Neural progenitor cell (in vitro differentiated cells): ENCODE measurements at regions not wholly inside any gene's neighbourhood (a gene's known extent, or its start where the extent isn't known, plus 50 kb on each side); places are given as distances from the start of the nearest gene placed in this dataset.

Source experiments
- DNase-seq: peaks from one replicate; pipeline ENCODE4 v3.0.0-alpha.2; 2016; ENCODE audit warnings: low spot score
- H2AFZ ChIP-seq: fragments of 200-600 bp; sonication (generic); replicated peaks from 2 replicates; pipeline ENCODE4 v1.6.1; 2016; ENCODE audit warnings: antibody characterized with exemption
- H3F3A ChIP-seq: fragments of 200-600 bp; sonication (generic); 2 replicates; pipeline ENCODE4 v1.6.1; 2016; ENCODE audit warnings: antibody characterized with exemption, low read depth
- H3K27ac ChIP-seq: fragments of 200-600 bp; sonication (generic); 2 replicates; pipeline ENCODE4 v1.5.1; 2016; ENCODE audit warnings: mild to moderate bottlenecking
- H3K27me3 ChIP-seq: fragments of 200-600 bp; sonication (generic); 2 replicates; pipeline ENCODE4 v1.6.1; 2016; ENCODE audit warnings: mild to moderate bottlenecking, moderate library complexity
- H3K36me3 ChIP-seq: fragments of 200-600 bp; sonication (generic); 2 replicates; pipeline ENCODE4 v1.5.1; 2016
- H3K4me1 ChIP-seq: fragments of 200-600 bp; sonication (generic); 2 replicates; pipeline ENCODE4 v1.6.1; 2016; ENCODE audit warnings: mixed run types
- H3K4me2 ChIP-seq: fragments of 200-600 bp; sonication (generic); 2 replicates; pipeline ENCODE4 v1.6.1; 2016
- H3K4me3 ChIP-seq: fragments of 200-600 bp; sonication (generic); 2 replicates; pipeline ENCODE4 v1.5.1; 2016
- H3K79me2 ChIP-seq: fragments of 200-600 bp; sonication (generic); 2 replicates; pipeline ENCODE4 v1.6.1; 2016; ENCODE audit warnings: low read depth
- H3K9ac ChIP-seq: fragments of 200-600 bp; sonication (generic); 2 replicates; pipeline ENCODE4 v1.6.1; 2016
- H3K9me3 ChIP-seq: fragments of 200-600 bp; sonication (generic); 2 replicates; pipeline ENCODE4 v1.5.1; 2016; ENCODE audit warnings: low read depth
- H4K20me1 ChIP-seq: fragments of 200-600 bp; sonication (generic); 2 replicates; pipeline ENCODE4 v1.6.1; 2016; ENCODE audit warnings: low read depth
- H3K27ac Mint-ChIP-seq: 3 replicates; pipeline ENCODE4 v1.8.0; 2021; ENCODE audit warnings: mixed read lengths
- H3K27me3 Mint-ChIP-seq: 2 replicates; pipeline ENCODE4 v1.8.0; 2022; ENCODE audit warnings: low read depth, mild to moderate bottlenecking, inconsistent platforms, moderate library complexity, mixed read lengths; ENCODE audit not compliant: insufficient read depth
- H3K36me3 Mint-ChIP-seq: 3 replicates; pipeline ENCODE4 v1.8.0; 2021; ENCODE audit warnings: mixed read lengths
- H3K4me1 Mint-ChIP-seq: 3 replicates; pipeline ENCODE4 v1.8.0; 2021; ENCODE audit warnings: mixed read lengths
- H3K4me3 Mint-ChIP-seq: 3 replicates; pipeline ENCODE4 v1.8.0; 2021; ENCODE audit warnings: mild to moderate bottlenecking, moderate library complexity, mixed read lengths
- H3K9me3 Mint-ChIP-seq: 3 replicates; pipeline ENCODE4 v1.8.0; 2020; ENCODE audit warnings: mixed read lengths
- EZH2 ChIP-seq: fragments of 200-600 bp; sonication (generic); IDR thresholded peaks from 2 replicates; pipeline ENCODE4 v1.6.1; 2017; ENCODE audit warnings: antibody characterized with exemption, mild to moderate bottlenecking, moderate library complexity
- EZH2phosphoT487 ChIP-seq: fragments of 200-600 bp; sonication (generic); IDR thresholded peaks from 2 replicates; pipeline ENCODE4 v1.6.1; 2017; ENCODE audit warnings: antibody characterized with exemption
- TF ChIP-seq, protein P1 (sequence below): fragments of 200-600 bp; sonication (generic); IDR thresholded peaks from 2 replicates; pipeline ENCODE4 v1.5.1; 2017; ENCODE audit warnings: antibody characterized with exemption, mild to moderate bottlenecking

DNA sequence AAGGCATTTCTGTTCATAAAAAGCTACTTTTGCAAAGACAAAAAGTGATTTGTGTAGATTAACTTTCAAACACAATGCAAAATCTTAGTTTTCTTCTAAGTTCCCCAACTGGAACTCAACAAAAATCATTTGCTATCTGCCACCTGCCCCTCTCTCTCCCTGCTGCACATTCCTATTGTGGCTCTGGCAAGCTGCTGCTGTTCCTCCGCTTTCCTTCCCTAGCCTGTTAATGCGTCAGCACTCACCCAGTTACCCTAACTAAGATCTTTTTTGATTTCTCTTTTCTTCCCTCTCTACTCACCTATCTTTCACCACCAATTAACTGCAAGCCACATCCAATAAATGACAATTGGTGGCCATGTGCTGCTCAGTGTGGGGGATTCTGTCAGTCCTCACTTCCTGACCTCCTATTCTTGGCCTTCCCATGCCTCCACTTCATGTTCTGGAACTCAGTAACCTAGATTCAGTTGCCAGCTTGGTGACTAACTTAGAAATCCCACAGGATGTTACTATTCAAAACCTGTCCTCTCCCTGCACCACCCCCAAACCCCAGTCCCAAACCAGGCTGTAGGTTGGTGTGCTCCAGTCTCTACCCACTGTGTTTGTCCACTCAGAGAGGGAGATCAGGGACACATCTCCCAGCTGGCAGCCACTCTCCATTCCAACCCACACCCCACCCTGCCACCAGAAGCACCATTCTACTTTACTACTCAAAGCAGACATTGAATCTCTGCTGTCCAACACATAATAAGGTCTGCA lies 140.2 kb upstream of the CTTNBP2 start:
- H3K27ac ChIP-seq = no peak overlapping the region
- no peaks in the 10 kb centered on the region for H4K20me1 ChIP-seq
- no peaks in the 10 kb centered on the region for H3K4me1 ChIP-seq
- no peaks in the 10 kb centered on the region for H3K79me2 ChIP-seq
- no peaks in the 10 kb centered on the region for H3K36me3 ChIP-seq
- TF ChIP-seq EZH2phosphoT487 = no peak
- TF ChIP-seq, protein P1, sequence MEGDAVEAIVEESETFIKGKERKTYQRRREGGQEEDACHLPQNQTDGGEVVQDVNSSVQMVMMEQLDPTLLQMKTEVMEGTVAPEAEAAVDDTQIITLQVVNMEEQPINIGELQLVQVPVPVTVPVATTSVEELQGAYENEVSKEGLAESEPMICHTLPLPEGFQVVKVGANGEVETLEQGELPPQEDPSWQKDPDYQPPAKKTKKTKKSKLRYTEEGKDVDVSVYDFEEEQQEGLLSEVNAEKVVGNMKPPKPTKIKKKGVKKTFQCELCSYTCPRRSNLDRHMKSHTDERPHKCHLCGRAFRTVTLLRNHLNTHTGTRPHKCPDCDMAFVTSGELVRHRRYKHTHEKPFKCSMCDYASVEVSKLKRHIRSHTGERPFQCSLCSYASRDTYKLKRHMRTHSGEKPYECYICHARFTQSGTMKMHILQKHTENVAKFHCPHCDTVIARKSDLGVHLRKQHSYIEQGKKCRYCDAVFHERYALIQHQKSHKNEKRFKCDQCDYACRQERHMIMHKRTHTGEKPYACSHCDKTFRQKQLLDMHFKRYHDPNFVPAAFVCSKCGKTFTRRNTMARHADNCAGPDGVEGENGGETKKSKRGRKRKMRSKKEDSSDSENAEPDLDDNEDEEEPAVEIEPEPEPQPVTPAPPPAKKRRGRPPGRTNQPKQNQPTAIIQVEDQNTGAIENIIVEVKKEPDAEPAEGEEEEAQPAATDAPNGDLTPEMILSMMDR = no peak
- no peak for TF ChIP-seq EZH2
- H3F3A ChIP-seq = no peaks in the 10 kb centered on the region
- Mint-ChIP-seq H3K36me3 (no peaks in the 10 kb centered on the region), H3K9me3 (peaks cover 7% of the 10 kb centered on the region), H3K27me3 (no peaks in the 10 kb centered on the region), H3K4me3 (no peak overlapping the region), H3K4me1 (no peaks in the 10 kb centered on the region), H3K27ac (peak overlapping the region; percentile 11)
- no peak for DNase-seq
- no peak overlapping the region for H2AFZ ChIP-seq
- H3K4me3 ChIP-seq = no peak overlapping the region
- no peak overlapping the region for H3K9ac ChIP-seq
- no peaks in the 10 kb centered on the region for H3K27me3 ChIP-seq
- H3K4me2 ChIP-seq = no peak overlapping the region
- no peaks in the 10 kb centered on the region for H3K9me3 ChIP-seq

DNA sequence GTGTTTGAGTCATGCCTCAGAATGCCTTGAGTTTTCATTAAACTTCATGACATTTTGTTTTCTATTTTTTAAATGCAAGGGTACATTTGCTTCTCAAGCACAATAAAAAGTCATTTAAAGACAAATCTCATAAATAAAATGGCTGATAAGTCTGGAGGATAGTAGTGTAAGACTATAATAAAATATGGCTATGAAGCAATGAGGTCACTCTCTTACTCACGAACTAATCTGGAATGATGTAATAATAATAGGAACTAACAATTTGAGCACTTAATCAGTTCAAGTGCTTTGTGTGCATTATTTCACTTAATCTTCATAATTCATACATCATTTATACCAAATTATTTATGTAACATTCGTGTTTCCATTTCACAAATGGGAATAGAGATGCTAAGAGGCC lies 149.3 kb upstream of the CTTNBP2 start:
- Mint-ChIP-seq H3K27ac (no peak overlapping the region), H3K4me1 (no peaks in the 10 kb centered on the region), H3K9me3 (peaks cover 2% of the 10 kb centered on the region), H3K36me3 (no peaks in the 10 kb centered on the region), H3K27me3 (no peaks in the 10 kb centered on the region), H3K4me3 (no peak overlapping the region)
- peaks cover 6% of the 10 kb centered on the region for H3K9me3 ChIP-seq
- no peaks in the 10 kb centered on the region for H3K36me3 ChIP-seq
- H3K4me2 ChIP-seq = no peak overlapping the region
- no peak for DNase-seq
- H3K27me3 ChIP-seq = no peaks in the 10 kb centered on the region
- H3K79me2 ChIP-seq = no peaks in the 10 kb centered on the region
- no peaks in the 10 kb centered on the region for H4K20me1 ChIP-seq
- H3K27ac ChIP-seq = no peak overlapping the region
- H3K4me1 ChIP-seq = no peaks in the 10 kb centered on the region
- no peak overlapping the region for H2AFZ ChIP-seq
- TF ChIP-seq EZH2 (no peak), EZH2phosphoT487 (no peak)
- TF ChIP-seq, protein P1 = no peak
- H3K4me3 ChIP-seq = no peak overlapping the region
- no peaks in the 10 kb centered on the region for H3F3A ChIP-seq
- no peak overlapping the region for H3K9ac ChIP-seq

DNA sequence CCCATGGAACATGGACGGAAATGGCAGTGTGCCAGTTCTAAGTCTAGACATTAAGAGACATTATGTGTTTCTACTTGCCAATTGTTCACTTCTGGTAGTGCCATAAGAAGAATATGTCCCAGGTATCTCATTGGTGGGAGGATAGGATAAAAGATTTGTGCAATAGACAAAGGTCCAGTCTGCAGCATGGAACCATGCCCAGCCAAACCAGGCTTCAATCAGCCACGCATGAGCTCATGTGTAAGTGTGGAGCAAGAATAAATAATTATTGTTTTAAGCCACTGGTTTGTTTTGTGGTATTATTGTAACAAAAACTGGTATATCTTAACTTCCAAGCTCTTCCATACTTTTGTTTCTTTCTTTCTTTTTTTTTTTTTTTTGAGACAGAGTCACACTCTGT lies 153.6 kb upstream of the CTTNBP2 start:
- H3K9me3 Mint-ChIP-seq = no peaks in the 10 kb centered on the region
- DNase-seq = no peak

More for the DNA sequence above, 153.6 kb upstream of the CTTNBP2 start:
- no peak for TF ChIP-seq EZH2
- TF ChIP-seq, protein P1 = no peak
- TF ChIP-seq EZH2phosphoT487 = no peak
- Histone ChIP-seq H3K9me3 (no peaks in the 10 kb centered on the region), H4K20me1 (no peaks in the 10 kb centered on the region), H3K9ac (no peak overlapping the region), H3K27ac (no peak overlapping the region), H3K4me3 (no peak overlapping the region), H3K4me2 (no peak overlapping the region), H3K79me2 (no peaks in the 10 kb centered on the region), H2AFZ (no peak overlapping the region), H3K4me1 (no peaks in the 10 kb centered on the region), H3K36me3 (no peaks in the 10 kb centered on the region), H3K27me3 (no peaks in the 10 kb centered on the region), H3F3A (no peaks in the 10 kb centered on the region)
- Mint-ChIP-seq H3K27me3 (no peaks in the 10 kb centered on the region), H3K27ac (no peak overlapping the region), H3K4me3 (no peak overlapping the region), H3K36me3 (no peaks in the 10 kb centered on the region), H3K4me1 (no peaks in the 10 kb centered on the region)
